COLO668 (cell line): ENCODE measurements at regions not wholly inside any gene's neighbourhood (a gene's known extent, or its start where the extent isn't known, plus 50 kb on each side); places are given as distances from the start of the nearest gene placed in this dataset.

Source experiments
- DNase-seq: peaks from one replicate; lab custom pipeline; 2025; ENCODE audit not compliant: unreplicated experiment; lab: John Stamatoyannopoulos, UW

- no peak for DNase-seq
Measured at GRCh38 chr5:93322974-93323860, 257.8 kb downstream of the NR2F1-AS1 start.

GRCh38 chr5:93320920-93321445, 260.0 kb downstream of the NR2F1-AS1 start:
- DNase-seq: no peak

GRCh38 chr5:93313672-93314071, 267.3 kb downstream of the NR2F1-AS1 start:
- DNase-seq: no peak

GRCh38 chr5:93311881-93312280, 269.1 kb downstream of the NR2F1-AS1 start:
- no peak for DNase-seq

GRCh38 chr5:93307557-93307956, 273.5 kb downstream of the NR2F1-AS1 start:
- no peak for DNase-seq

GRCh38 chr5:93305984-93306383, 275.0 kb downstream of the NR2F1-AS1 start:
- DNase-seq: no peak

- no peak for DNase-seq
Measured at GRCh38 chr5:93304456-93305250, 276.4 kb downstream of the NR2F1-AS1 start.

GRCh38 chr5:93303291-93303691, 277.7 kb downstream of the NR2F1-AS1 start:
- no peak for DNase-seq

GRCh38 chr5:93302711-93303110, 278.3 kb downstream of the NR2F1-AS1 start:
- DNase-seq: no peak

GRCh38 chr5:93300945-93301344, 280.1 kb downstream of the NR2F1-AS1 start:
- no peak for DNase-seq

- no peak for DNase-seq
Measured at GRCh38 chr5:93300309-93300923, 280.6 kb downstream of the NR2F1-AS1 start.

GRCh38 chr5:93299681-93300308, 281.2 kb downstream of the NR2F1-AS1 start:
- DNase-seq: no peak

- no peak for DNase-seq
Measured at GRCh38 chr5:93297116-93297515, 283.9 kb downstream of the NR2F1-AS1 start.

- DNase-seq: no peak
Measured at GRCh38 chr5:93296338-93296737, 284.7 kb downstream of the NR2F1-AS1 start.

- DNase-seq: no peak
Measured at GRCh38 chr5:93294996-93295395, 286.0 kb downstream of the NR2F1-AS1 start.

GRCh38 chr5:93294199-93294598, 286.8 kb downstream of the NR2F1-AS1 start:
- no peak for DNase-seq

- no peak for DNase-seq
Measured at GRCh38 chr5:93289942-93290341, 291.1 kb downstream of the NR2F1-AS1 start.

- DNase-seq: no peak
Measured at GRCh38 chr5:93285461-93285860, 295.6 kb downstream of the NR2F1-AS1 start.

GRCh38 chr5:93281980-93282772, 298.8 kb downstream of the NR2F1-AS1 start:
- no peak for DNase-seq

- no peak for DNase-seq
Measured at GRCh38 chr5:93280518-93280917, 300.5 kb downstream of the NR2F1-AS1 start.
